WTC11 (cell line): ENCODE measurements at regions not wholly inside any gene's neighbourhood (a gene's known extent, or its start where the extent isn't known, plus 50 kb on each side); places are given as distances from the start of the nearest gene placed in this dataset.
A peak's percentile ranks its signal among the peaks of the same experiment; 100 is the strongest.

Source experiments
- ATAC-seq: fragments of 200-7000 bp; cut with Tn5 transposase; 2 replicates; pipeline ENCODE4 v1.10.0; 2021; ENCODE audit warnings: mild to moderate bottlenecking, moderate library complexity
- CTCF ChIA-PET: fragments of 300-600 bp; sonication (Branson Sonifier 250); formaldehyde crosslinking; loops from one replicate; lab custom pipeline; 2021; ENCODE audit warnings: antibody characterized with exemption; lab: Charles Lee
- POLR2A ChIA-PET: fragments of 350-600 bp; sonication (Branson Sonifier 250); formaldehyde crosslinking; loops from one replicate; lab custom pipeline; 2021; ENCODE audit warnings: antibody characterized with exemption; lab: Charles Lee
- DNase-seq: peaks from one replicate; pipeline ENCODE4 v3.0.0; 2021; ENCODE audit warnings: low spot score
- H3K27ac Mint-ChIP-seq: 2 replicates; pipeline ENCODE4 v1.8.0; 2021; ENCODE audit warnings: mixed read lengths
- H3K27me3 Mint-ChIP-seq: 2 replicates; pipeline ENCODE4 v1.8.0; 2021; ENCODE audit warnings: low read depth, mild to moderate bottlenecking, moderate library complexity, mixed read lengths
- H3K36me3 Mint-ChIP-seq: 2 replicates; pipeline ENCODE4 v1.8.0; 2021; ENCODE audit warnings: mixed read lengths
- H3K4me1 Mint-ChIP-seq: 2 replicates; pipeline ENCODE4 v1.8.0; 2022; ENCODE audit warnings: mixed read lengths
- H3K4me3 Mint-ChIP-seq: 2 replicates; pipeline ENCODE4 v1.8.0; 2021; ENCODE audit warnings: mild to moderate bottlenecking, moderate library complexity, mixed read lengths
- H3K9me3 Mint-ChIP-seq: 2 replicates; pipeline ENCODE4 v1.8.0; 2021; ENCODE audit warnings: mixed read lengths
- ATF2 ChIP-seq: sonication (generic); formaldehyde crosslinking; IDR thresholded peaks from 2 replicates; pipeline ENCODE4 v1.8.1; 2022; ENCODE audit warnings: low read depth, missing genetic modification reagents, borderline replicate concordance
- CBFB ChIP-seq: sonication (generic); formaldehyde crosslinking; IDR thresholded peaks from 2 replicates; pipeline ENCODE4 v1.8.1; 2022; ENCODE audit warnings: mild to moderate bottlenecking, low read depth, missing genetic modification reagents
- E2F5 ChIP-seq: sonication (generic); formaldehyde crosslinking; IDR thresholded peaks from 2 replicates; pipeline ENCODE4 v1.8.1; 2022; ENCODE audit warnings: mild to moderate bottlenecking, moderate library complexity, missing genetic modification reagents
- GABPB1 ChIP-seq: sonication (generic); formaldehyde crosslinking; IDR thresholded peaks from 2 replicates; pipeline ENCODE4 v1.8.1; 2023; ENCODE audit warnings: mild to moderate bottlenecking, missing genetic modification reagents
- GRHL2 ChIP-seq: fragments of 250-450 bp; sonication (Bioruptor Pico); IDR thresholded peaks from 2 replicates; pipeline ENCODE4 v1.8.0; 2022; ENCODE audit warnings: mild to moderate bottlenecking, moderate library complexity; ENCODE audit not compliant: insufficient replicate concordance, severe bottlenecking
- HMGA2 ChIP-seq: fragments of 250-450 bp; sonication (Bioruptor Pico); IDR thresholded peaks from 2 replicates; pipeline ENCODE4 v1.4.0; 2021; ENCODE audit warnings: mild to moderate bottlenecking, moderate library complexity
- JAZF1 ChIP-seq: fragments of 250-450 bp; sonication (Bioruptor Pico); IDR thresholded peaks from 2 replicates; pipeline ENCODE4 v1.9.0; 2021; ENCODE audit warnings: moderate library complexity, mild to moderate bottlenecking, inconsistent platforms
- MLX ChIP-seq: sonication (generic); formaldehyde crosslinking; IDR thresholded peaks from 2 replicates; pipeline ENCODE4 v1.8.1; 2023; ENCODE audit warnings: mild to moderate bottlenecking, missing genetic modification reagents, moderate library complexity
- NR2C2 ChIP-seq: sonication (generic); formaldehyde crosslinking; IDR thresholded peaks from 2 replicates; pipeline ENCODE4 v1.8.0; 2022; ENCODE audit warnings: mild to moderate bottlenecking, missing genetic modification reagents
- OVOL2 ChIP-seq: fragments of 250-450 bp; sonication (Bioruptor Pico); IDR thresholded peaks from 2 replicates; pipeline ENCODE4 v1.9.0; 2021; ENCODE audit warnings: mild to moderate bottlenecking, borderline replicate concordance
- STAT6 ChIP-seq: sonication (generic); formaldehyde crosslinking; conservative IDR thresholded peaks from 2 replicates; pipeline ENCODE4 v1.8.1; 2023; ENCODE audit warnings: mild to moderate bottlenecking, low read depth, missing genetic modification reagents, moderate library complexity
- TEAD1 ChIP-seq: sonication (generic); formaldehyde crosslinking; IDR thresholded peaks from 2 replicates; pipeline ENCODE4 v1.8.0; 2022; ENCODE audit warnings: mild to moderate bottlenecking, missing genetic modification reagents
- TEAD4 ChIP-seq: sonication (generic); formaldehyde crosslinking; IDR thresholded peaks from 2 replicates; pipeline ENCODE4 v1.8.0; 2022; ENCODE audit warnings: mild to moderate bottlenecking, missing genetic modification reagents
- ZBTB21 ChIP-seq: sonication (generic); formaldehyde crosslinking; IDR thresholded peaks from 2 replicates; pipeline ENCODE4 v1.8.1; 2023; ENCODE audit warnings: mild to moderate bottlenecking, missing genetic modification reagents, borderline replicate concordance
- ZMAT4 ChIP-seq: fragments of 250-450 bp; sonication (Bioruptor Pico); IDR thresholded peaks from 2 replicates; pipeline ENCODE4 v1.9.0; 2021; ENCODE audit warnings: mild to moderate bottlenecking
- ZNF263 ChIP-seq: sonication (generic); formaldehyde crosslinking; IDR thresholded peaks from 2 replicates; pipeline ENCODE4 v1.8.1; 2022; ENCODE audit warnings: low read depth, mild to moderate bottlenecking, moderate library complexity, missing genetic modification reagents
- TF ChIP-seq, protein P1 (sequence below): sonication (generic); formaldehyde crosslinking; IDR thresholded peaks from 2 replicates; pipeline ENCODE4 v1.8.0; 2023; ENCODE audit warnings: mild to moderate bottlenecking, missing genetic modification reagents
- TF ChIP-seq, protein P2 (sequence below): fragments of 250-450 bp; sonication (Bioruptor Pico); IDR thresholded peaks from 2 replicates; pipeline ENCODE4 v1.8.0; 2021; ENCODE audit warnings: mild to moderate bottlenecking
- TF ChIP-seq, protein P3 (sequence below): sonication (generic); formaldehyde crosslinking; IDR thresholded peaks from 2 replicates; pipeline ENCODE4 v1.8.1; 2023; ENCODE audit warnings: mild to moderate bottlenecking, missing genetic modification reagents, moderate library complexity

- TF ChIP-seq ZMAT4 (CRISPR knock-in tag) (no peak), E2F5 (CRISPR knock-in tag) (no peak), OVOL2 (no peak), ATF2 (CRISPR knock-in tag) (no peak), CBFB (no peak), STAT6 (no peak)
- TF ChIP-seq, protein P1, sequence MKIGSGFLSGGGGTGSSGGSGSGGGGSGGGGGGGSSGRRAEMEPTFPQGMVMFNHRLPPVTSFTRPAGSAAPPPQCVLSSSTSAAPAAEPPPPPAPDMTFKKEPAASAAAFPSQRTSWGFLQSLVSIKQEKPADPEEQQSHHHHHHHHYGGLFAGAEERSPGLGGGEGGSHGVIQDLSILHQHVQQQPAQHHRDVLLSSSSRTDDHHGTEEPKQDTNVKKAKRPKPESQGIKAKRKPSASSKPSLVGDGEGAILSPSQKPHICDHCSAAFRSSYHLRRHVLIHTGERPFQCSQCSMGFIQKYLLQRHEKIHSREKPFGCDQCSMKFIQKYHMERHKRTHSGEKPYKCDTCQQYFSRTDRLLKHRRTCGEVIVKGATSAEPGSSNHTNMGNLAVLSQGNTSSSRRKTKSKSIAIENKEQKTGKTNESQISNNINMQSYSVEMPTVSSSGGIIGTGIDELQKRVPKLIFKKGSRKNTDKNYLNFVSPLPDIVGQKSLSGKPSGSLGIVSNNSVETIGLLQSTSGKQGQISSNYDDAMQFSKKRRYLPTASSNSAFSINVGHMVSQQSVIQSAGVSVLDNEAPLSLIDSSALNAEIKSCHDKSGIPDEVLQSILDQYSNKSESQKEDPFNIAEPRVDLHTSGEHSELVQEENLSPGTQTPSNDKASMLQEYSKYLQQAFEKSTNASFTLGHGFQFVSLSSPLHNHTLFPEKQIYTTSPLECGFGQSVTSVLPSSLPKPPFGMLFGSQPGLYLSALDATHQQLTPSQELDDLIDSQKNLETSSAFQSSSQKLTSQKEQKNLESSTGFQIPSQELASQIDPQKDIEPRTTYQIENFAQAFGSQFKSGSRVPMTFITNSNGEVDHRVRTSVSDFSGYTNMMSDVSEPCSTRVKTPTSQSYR = no peak
- TF ChIP-seq, all 79 proteins: peak for 0
- ChIA-PET CTCF (no interaction called here), POLR2A (no interaction called here)
- Mint-ChIP-seq H3K9me3 (no peaks in the 10 kb centered on the region; the same call in 1 of the 2 replicates), H3K27ac (peak overlapping the region; percentile 88), H3K36me3 (no peaks in the 10 kb centered on the region), H3K27me3 (no peaks in the 10 kb centered on the region), H3K4me3 (peak overlapping the region; percentile 16; the same call in 1 of the 2 replicates), H3K4me1 (peaks cover 48% of the 10 kb centered on the region)
- ATAC-seq (peak; percentile 78), DNase-seq (no peak)
Observed at GRCh38 chr18:68564351-68564750, 150.6 kb downstream of the TMX3 start.

GRCh38 chr18:68560128-68560527 lies 154.8 kb downstream of the TMX3 start:
- no peak for ATAC-seq
- no peak overlapping the region for H3K27ac Mint-ChIP-seq

DNA sequence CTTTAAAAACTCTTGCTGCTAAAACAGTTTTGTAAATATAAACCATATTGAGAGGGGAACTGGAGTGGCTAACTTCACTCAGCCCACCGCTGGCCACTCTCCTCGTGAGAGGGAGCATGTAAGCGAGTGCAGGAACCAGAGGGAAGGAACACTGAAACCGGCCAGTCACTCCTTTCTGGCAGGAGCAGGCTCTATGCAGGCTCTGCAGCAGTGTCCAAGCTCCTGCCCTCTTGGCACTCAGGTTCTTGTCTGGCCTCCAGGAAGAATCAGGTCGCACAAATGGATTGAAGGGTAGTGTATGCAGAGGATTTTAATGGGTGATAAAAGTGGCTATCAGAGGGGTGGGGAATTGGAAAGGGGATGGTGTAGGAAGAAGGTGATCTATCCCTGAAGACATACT lies 157.7 kb downstream of the TMX3 start:
- Mint-ChIP-seq H3K9me3 (peaks cover 4% of the 10 kb centered on the region; the same call in 1 of the 2 replicates), H3K4me3 (no peak overlapping the region), H3K27me3 (no peaks in the 10 kb centered on the region), H3K4me1 (peaks cover 3% of the 10 kb centered on the region), H3K36me3 (no peaks in the 10 kb centered on the region), H3K27ac (no peak overlapping the region; the same call in 1 of the 2 replicates)
- no peak for ATAC-seq
- POLR2A ChIA-PET = no interaction called here
- CTCF ChIA-PET = no interaction called here
- no peak for DNase-seq
- TF ChIP-seq ZBTB21 (CRISPR knock-in tag) (no peak), MLX (no peak), HMGA2 (no peak), GABPB1 (CRISPR knock-in tag) (no peak), JAZF1 (CRISPR knock-in tag) (no peak), TEAD1 (CRISPR knock-in tag) (no peak), TEAD4 (CRISPR knock-in tag) (no peak), GRHL2 (no peak)
- TF ChIP-seq, protein P2, sequence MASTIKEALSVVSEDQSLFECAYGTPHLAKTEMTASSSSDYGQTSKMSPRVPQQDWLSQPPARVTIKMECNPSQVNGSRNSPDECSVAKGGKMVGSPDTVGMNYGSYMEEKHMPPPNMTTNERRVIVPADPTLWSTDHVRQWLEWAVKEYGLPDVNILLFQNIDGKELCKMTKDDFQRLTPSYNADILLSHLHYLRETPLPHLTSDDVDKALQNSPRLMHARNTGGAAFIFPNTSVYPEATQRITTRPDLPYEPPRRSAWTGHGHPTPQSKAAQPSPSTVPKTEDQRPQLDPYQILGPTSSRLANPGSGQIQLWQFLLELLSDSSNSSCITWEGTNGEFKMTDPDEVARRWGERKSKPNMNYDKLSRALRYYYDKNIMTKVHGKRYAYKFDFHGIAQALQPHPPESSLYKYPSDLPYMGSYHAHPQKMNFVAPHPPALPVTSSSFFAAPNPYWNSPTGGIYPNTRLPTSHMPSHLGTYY (CRISPR knock-in tag) = no peak
- TF ChIP-seq, protein P3, sequence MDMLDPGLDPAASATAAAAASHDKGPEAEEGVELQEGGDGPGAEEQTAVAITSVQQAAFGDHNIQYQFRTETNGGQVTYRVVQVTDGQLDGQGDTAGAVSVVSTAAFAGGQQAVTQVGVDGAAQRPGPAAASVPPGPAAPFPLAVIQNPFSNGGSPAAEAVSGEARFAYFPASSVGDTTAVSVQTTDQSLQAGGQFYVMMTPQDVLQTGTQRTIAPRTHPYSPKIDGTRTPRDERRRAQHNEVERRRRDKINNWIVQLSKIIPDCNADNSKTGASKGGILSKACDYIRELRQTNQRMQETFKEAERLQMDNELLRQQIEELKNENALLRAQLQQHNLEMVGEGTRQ (CRISPR knock-in tag) = no peak

More at GRCh38 chr18:68560128-68560527, 154.8 kb downstream of the TMX3 start:
- DNase-seq = no peak
- no peaks in the 10 kb centered on the region for H3K36me3 Mint-ChIP-seq
- TF ChIP-seq NR2C2 = no peak
- TF ChIP-seq ZNF263 (CRISPR knock-in tag) = no peak
- ChIA-PET CTCF (no interaction called here), POLR2A (no interaction called here)
- H3K9me3 Mint-ChIP-seq = peaks cover 4% of the 10 kb centered on the region; the same call in 1 of the 2 replicates
- peaks cover 31% of the 10 kb centered on the region for H3K4me1 Mint-ChIP-seq
- H3K4me3 Mint-ChIP-seq = no peak overlapping the region
- H3K27me3 Mint-ChIP-seq = no peaks in the 10 kb centered on the region
